GM18505 (cell line): ENCODE measurements at regions not wholly inside any gene's neighbourhood (a gene's known extent, or its start where the extent isn't known, plus 50 kb on each side); places are given as distances from the start of the nearest gene placed in this dataset.

Experiments used
- ATAC-seq: cut with Tn5 transposase; IDR thresholded peaks from one replicate; pipeline ENCODE4 v1.9.1; 2021; ENCODE audit not compliant: unreplicated experiment
- POLR2A ChIP-seq: IDR thresholded peaks from 4 replicates; pipeline ENCODE4 v1.6.1; 2011; ENCODE audit warnings: borderline replicate concordance; ENCODE audit not compliant: insufficient read depth, insufficient read length; ENCODE audit errors: extremely low read depth

DNA sequence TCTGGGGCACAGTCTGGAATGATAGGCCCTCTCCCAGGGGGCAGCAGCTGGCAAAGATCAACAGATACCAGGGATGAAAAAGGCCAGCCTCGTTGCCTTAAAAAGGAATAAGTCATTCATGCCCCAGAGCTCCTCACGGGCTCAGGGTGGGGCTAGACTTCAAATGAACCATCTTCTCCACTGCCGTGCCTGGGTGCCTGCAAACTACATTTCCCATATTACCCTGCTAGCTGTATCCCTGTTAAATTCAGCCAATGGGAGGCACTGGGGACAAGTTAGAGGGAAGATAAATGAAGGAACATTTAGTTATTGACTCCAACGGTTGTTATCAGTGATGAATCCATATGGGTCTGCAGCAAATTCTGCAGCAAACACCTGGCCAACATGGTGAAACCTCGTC, 101.2 kb upstream of the CYYR1 start:
- no peak for ATAC-seq
- no peak for TF ChIP-seq POLR2A

DNA sequence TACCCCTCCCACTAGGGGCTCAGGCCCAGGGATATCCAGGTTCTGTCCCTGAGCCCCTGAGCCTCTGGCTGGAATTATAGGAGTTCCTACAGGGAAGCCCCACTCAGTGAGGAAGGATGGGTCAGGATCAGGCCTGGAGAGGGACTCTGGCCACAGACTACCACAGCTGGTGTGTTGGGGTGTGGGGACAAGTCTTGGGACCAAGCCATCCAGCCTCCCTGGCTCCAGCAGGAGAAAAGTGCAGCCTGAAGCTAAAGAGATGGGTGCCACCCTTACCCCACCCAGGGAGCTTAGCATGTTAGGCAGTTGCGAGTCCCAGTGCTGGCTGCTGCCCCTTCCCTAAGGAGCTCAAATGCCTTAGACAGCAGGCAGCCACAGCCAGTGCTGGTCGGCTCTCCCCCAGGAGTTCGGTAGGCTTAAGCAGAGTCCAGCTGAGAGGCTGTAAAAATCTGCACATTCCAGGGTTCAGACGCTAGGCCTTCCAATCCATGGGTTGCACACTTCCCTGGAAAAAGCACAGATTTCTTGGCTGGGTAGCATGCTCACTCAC, 96.2 kb upstream of the CYYR1 start:
- TF ChIP-seq POLR2A = no peak

DNA sequence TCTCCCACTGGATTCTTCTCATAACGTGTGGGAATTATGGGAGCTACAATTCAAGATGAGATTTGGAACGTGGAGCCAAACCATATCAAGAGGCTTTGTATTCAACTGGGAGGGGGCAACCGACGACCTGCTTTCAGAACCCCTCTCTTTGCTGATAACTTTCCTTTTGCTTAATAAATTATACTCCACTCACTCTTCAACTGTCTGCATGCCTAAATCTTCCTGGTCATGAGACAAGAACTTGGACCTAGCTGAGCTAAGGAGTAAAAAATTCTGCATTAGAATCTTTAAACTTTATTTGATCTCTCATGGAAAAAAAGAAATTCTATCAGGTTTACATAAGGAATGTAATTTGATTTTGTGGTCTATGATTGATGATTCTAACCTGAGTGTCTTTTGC, 86.7 kb upstream of the CYYR1 start:
- ATAC-seq = no peak
- TF ChIP-seq POLR2A = no peak

More for the DNA sequence above, 96.2 kb upstream of the CYYR1 start:
- no peak for ATAC-seq

DNA sequence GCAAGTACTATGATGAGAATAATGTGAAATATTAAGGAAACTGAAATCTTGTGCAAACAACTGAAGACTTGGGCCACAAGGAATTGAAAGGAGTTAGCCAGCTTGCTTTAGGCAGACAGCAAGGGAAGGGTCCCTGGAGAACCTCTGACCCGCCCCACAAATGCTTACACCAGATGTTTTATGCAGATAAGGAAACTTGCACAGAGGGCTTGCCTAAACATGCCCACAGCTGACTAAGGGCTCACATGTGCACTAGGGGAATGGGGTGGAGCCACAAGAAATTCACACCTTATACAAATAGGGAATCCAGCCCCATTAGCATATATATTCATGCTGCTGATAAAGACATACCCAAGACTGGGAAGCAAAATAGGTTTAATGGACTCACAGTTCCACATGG, 86.1 kb upstream of the CYYR1 start:
- no peak for TF ChIP-seq POLR2A
- no peak for ATAC-seq

DNA sequence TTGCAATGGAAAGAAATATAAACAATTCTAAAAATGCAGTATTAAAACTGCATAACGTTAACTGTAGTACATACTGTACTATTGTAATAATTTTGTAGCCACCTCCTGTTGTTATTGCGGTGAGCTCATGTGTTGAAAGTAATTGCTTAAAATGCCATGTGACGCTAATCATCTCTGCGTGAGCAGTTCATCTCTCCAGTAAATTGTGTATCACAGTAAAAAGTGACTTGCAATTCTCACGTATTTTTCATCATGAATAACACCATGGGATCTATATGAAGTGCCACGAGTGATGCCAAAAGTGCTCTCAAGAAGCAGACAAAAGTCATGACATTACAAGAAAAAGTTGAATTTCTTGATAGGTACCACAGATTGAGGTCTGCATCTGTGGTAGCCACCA, 82.4 kb upstream of the CYYR1 start:
- ATAC-seq = no peak
- TF ChIP-seq POLR2A = no peak

DNA sequence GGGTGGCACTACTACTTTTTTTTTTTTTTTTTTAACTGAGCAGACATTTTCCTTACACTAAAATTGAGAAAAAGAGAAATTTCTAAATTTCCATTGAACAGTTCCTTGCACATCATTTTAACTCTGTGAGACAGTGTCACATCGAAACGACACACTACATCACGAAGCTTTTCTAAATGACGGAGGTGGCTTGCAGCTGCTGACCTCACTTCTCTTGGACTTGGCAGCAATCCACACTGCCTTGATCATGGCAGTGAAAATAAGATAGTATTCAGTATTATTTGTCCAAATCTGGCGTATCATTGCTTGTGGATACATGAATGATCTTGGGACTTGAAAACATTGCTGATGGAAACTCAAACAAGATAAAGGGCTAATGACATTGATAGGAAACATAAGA, 80.3 kb upstream of the CYYR1 start:
- no peak for TF ChIP-seq POLR2A
- no peak for ATAC-seq

DNA sequence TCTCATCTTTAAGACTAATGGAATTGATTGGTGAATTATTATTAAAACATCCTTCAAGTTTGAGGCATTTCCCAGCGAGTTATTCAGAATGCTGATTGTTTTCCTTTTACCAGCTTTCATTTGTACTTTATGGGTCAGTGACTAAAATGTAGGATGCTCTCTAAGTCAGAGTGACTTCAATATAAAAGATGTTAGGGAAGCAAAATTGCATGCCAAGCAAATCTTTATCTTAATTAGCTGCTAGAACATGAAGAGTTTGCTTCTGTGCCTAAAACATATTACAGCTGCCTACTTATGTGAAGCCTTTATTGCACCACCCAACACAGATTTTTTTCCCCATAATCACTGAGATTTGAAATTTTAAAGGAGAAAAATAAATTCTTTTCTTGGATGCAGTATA, 79.8 kb upstream of the CYYR1 start:
- ATAC-seq = no peak

DNA sequence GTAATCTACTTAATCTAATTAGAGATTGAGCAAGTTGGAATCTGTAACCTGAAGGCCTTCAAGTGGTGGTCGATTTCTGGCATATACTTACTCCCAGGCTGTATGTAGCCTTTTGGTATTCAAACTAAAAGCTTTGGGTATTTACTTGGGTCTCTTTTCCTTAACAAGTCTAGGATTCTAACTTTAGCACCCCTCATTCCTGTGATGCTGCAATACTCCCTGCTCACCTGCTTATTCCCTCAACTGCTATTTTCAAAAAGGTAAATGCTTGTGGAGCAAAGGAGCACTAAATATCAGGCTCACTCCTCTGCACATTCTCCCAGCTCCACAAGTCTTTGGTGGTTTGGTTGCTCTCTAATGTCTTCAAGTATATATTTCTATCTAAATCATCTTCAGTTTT, 68.0 kb upstream of the CYYR1 start:
- TF ChIP-seq POLR2A = no peak
- ATAC-seq = no peak

More for the DNA sequence above, 79.8 kb upstream of the CYYR1 start:
- TF ChIP-seq POLR2A = no peak

DNA sequence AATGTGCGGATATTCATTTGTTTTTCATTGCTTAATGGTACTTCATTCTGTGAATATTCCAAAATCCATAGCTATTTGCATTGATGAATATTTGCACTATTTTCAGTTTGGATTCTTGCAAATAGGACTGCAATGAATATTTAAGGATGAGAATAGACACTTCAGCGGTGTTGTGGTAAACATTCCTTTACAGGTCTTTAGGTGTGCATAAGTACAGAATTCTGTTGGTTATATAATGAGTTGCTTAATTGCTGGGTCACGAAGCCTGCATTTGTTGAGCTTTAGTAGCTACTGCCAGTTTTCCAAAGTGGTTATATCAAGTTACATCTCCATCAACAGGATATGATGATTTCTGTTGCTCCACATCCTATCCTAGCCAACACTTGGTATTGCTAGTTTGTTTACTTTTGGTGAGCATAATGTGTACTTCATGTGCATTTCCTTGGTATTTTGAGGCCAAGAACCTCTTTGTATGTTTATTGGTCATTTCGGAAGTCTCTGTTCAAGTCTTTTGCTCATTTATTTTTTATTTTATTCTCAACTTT, 64.2 kb upstream of the CYYR1 start:
- ATAC-seq = no peak
- TF ChIP-seq POLR2A = no peak

DNA sequence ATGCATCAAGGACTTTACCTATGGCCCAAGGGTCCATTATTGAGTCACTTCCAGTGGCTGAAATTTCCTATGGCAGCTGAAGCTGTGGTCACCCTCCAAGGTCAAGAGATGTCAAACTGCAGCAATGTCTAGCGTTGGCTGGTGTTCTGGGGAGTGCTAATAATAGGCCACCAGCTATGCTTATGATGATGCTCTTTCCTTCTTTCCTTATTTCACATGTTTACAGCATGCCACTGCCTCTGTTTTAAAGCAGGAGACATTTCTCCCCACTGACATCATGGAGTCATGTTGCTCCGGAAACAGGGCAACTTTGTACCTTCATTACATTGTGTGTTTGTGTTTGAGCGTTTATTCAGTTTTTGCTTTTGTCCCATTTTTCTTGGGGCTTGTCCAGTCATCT, 62.6 kb upstream of the CYYR1 start:
- ATAC-seq = no peak
- TF ChIP-seq POLR2A = no peak

DNA sequence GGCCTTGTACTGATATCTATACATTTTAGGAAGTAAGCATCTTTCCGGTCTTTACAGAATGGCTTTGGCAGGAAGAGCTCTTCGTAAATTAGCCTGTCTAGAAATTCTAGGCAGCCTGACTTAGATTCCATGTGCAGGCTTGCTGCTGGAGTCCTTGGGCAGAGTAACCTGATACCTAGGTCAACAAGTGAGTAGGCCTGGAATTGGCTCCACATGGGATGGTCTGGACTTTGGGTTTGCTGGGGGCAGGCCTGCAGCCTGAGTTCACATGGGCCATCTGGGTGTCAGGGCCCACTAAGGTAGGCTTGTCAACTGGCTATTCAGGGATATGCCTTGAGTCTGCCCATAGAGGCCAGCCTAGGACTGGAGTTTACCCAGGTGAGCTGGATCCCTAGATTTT, 59.6 kb upstream of the CYYR1 start:
- ATAC-seq = no peak
- TF ChIP-seq POLR2A = no peak

DNA sequence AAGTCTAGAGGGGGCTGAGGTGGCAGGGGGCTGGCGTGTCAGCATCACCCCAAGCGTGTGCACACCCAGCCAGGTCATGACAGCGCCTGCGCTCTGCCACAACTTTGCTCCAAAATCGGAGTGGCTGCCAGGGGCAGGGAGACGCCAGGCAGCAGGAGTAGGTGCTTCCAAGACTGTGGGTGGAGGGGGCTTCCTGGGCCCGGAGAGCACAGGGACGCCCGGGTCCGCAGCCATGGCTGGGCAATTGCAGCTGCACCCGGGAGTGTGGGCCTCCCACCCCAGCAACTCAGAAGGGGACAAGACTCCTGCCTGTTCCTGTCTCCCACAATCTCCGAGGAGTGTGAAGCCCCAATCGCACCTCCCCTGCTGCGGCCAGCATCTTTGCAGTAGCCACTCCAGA, 53.1 kb upstream of the CYYR1 start:
- ATAC-seq = no peak
- TF ChIP-seq POLR2A = no peak

DNA sequence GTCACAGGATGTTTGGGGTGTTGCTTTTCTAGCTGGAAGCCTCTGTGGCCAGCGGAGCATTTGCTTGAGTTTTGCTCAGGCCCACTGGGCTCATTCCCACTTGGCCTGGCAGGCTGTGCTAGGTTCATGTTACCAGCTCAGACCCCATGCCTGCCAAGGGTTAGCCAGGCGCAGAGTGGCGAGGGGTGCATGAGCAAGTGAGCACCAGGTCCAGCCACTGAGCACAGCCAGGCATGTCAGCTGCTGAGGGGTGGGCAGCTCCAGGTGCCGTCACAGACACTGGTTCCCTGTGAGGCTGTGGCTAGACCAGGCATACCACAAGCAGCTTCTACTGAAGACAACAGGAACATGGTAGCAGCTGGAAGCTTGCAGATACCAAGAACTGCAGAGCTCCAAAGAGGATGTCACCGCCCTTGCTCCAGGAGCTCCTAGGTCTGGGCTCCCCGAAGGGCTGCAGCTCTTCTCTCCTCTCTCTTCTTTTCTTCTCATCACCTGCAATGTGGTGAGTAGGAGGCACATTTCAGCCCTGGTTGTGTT, 52.0 kb upstream of the CYYR1 start:
- no peak for ATAC-seq
- TF ChIP-seq POLR2A = no peak
